ENCODE measurements at regions not wholly inside any gene's neighbourhood (a gene's known extent, or its start where the extent isn't known, plus 50 kb on each side); places are given as distances from the start of the nearest gene placed in this dataset.

- no peak for DNase-seq (ENCODE audit: low spot score)
Measured at GRCh38 chr2:41779888-41780287, 267.9 kb upstream of the PKDCC start.

DNA sequence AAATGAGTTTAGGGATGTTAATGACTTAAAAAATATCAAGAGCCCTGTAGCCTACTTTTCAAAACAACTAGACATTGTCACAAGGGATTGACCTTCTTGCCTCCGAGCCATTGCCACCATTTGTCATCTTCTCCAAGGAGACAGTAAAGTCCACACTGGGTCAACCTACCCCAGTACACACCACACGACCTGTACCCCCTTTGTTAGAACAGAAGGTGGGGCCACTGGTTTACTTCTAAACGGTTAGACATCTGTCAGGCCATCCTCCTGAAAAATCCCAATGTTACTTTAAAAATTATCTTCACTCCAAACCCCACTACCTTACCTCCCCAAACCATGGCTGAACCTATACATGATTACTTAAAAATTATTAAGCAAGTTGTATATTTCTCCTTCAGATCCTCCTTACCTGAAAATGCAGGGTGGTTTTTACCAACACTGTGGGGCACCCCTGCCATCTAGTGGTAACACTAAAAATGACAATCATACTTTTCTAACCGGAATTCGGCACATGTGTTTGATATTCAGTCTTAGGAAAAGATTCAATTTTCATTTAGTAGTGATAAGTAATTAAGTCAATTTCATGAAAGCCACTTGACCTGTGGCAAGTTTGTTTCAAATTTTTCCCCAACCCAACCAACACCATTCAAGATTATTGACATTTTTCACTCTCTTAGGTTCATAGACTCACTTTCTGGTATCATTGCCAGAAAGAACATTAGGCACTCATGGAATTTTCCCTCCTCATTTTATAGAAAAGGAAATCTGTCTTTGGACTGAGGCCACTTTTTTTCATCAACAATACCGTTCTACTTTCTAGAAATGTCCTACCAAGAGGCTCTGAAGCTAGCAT is 265.3 kb upstream of the PKDCC start:
- DNase-seq (ENCODE audit: low spot score): peak; percentile 41

DNA sequence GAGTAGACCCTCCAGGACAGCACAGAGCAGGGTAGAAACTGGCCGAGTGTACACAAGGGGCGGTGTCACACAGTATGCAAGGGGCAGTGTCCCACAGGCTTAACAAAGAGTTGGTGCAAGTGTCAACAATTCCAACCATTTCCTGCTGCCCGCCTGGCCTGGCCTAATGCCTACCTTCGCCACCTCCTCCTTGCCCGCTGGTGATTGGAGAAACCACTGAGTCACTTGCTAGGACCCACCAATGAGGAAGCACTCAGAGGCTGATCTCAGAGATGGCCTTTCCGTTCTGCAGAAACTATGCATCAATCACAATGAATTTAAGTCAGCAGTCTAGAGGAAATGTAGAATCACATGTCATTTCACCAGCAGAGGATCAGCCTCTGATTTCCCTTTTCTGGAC is 263.3 kb upstream of the PKDCC start:
- no peak for DNase-seq (ENCODE audit: low spot score)

- no peak for DNase-seq (ENCODE audit: low spot score)
Measured at GRCh38 chr2:41785251-41786022, 262.4 kb upstream of the PKDCC start.

DNA sequence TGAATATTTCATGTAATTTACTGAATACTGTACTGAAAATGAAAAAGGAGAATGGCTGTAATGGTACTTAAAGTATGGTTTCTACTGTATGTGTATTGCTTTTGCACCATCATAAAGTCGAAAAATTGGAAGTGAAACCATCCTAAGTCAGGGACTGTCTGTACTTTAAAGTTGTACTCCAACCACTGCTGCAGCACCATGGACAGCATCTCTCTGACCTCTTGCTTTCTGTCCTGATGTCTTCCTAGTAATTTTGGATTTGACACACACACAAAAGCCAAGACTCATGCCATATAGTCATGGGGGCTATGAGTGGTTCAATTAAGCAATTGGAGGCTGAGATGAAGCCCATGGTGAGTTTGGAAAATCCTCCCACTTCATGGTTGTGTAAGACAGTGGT is 256.3 kb upstream of the PKDCC start:
- peak; percentile 59 for DNase-seq (ENCODE audit: low spot score)

- DNase-seq (ENCODE audit: low spot score): no peak
Measured at GRCh38 chr2:41803361-41803760, 244.5 kb upstream of the PKDCC start.

DNA sequence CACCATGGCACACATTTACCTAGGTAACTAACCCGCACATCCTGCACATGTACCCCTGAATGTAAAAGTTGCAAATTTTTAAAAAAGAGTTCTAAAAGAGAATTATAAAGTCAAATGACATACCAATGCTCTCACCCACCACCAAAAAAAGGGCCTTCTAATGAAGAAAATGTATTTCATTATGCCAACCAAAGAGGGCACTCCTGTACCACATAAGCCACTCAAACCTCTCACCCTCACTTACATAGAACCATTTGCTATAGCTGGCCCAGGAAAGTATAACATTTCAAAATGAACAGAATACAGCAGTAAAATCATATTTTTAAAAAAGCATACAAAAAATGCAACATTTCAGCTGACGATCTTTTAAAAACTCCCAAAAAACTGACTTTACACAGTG is 241.5 kb upstream of the PKDCC start:
- DNase-seq (ENCODE audit: low spot score): no peak

DNA sequence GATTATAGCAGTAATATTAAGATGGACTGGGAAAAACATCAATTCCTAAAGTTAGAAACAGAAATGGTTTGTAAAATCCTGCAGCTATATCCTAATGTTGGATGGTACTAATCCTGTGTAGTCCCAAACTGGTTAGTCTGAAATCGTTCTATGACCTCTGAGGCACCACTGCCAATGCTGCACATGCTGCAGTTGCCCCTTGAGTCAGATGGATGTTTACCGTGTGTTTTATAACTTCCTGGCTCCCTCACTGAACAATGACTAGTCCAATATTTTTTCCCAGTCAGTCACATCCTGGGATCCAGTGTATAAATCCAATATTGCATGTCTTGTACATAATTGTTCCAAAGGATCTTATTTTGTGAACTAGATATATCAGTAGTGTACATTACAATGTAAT is 226.7 kb upstream of the PKDCC start:
- DNase-seq (ENCODE audit: low spot score): no peak

DNA sequence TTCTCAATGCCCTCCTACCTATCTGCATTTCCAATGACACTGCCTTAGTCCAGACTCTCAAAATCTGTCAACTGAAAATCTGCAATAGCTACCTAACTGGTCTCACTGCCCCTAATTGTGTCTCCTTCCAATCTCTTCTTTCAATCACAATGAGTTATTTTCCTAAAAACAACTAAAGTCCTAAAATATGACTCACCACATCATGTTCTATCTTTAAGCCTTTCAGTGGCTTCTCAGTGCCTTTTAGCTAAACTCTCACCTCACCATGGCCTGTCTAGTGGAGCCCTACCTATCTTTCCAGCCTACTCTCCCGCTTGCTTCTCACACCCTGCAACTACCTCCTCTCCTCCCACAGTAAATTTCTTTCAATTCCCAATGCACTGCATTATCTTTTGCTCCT is 220.9 kb upstream of the PKDCC start:
- no peak for DNase-seq (ENCODE audit: low spot score)

- peak; percentile 10 for DNase-seq (ENCODE audit: low spot score)
Measured at GRCh38 chr2:41827354-41827971, 220.4 kb upstream of the PKDCC start.

- no peak for DNase-seq (ENCODE audit: low spot score)
Measured at GRCh38 chr2:41828052-41828643, 219.7 kb upstream of the PKDCC start.

DNA sequence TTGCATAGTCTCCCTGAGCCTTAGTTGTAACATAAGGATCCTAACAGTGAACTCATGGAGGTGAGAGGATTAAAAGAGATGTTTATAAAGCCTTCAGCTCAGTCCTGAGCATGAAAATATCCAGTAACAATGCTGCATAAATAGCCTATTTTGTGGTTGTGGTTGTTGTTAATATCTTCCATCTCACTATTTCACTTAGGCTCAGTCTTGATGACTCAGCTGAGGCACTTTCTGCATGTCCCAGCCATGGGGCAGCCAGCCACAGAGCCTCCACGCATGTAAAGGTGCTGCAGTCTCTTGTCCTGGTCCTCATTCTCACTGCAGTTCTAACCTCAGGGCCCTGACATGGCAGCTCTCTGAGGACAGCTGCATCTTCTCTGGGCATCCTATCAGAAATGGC is 218.8 kb upstream of the PKDCC start:
- DNase-seq (ENCODE audit: low spot score): no peak

GRCh38 chr2:41830600-41830999 is 217.2 kb upstream of the PKDCC start:
- DNase-seq (ENCODE audit: low spot score): no peak

- DNase-seq (ENCODE audit: low spot score): no peak
Measured at GRCh38 chr2:41832218-41832617, 215.6 kb upstream of the PKDCC start.

DNA sequence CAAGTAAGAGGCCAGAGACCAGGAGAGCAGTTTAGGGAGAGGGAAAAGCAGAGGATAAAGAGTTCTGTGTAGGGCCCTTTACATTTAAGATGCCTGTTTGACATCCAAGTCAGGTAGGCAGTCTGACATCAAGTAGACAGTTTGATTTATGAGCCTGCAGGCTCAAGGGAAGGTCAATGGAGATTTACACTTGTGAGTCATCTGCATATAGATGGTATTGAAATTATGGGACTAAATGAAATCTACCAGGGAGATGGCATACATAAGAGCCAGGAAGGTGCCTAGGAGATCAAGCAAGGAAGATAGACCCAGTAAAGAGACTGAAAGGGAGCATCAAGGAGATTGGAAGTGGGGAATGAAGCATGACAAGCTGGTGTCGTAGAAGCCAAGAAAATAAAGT is 212.4 kb upstream of the PKDCC start:
- DNase-seq (ENCODE audit: low spot score): no peak

- DNase-seq (ENCODE audit: low spot score): peak; percentile 62
Measured at GRCh38 chr2:41836948-41837347, 210.9 kb upstream of the PKDCC start.

DNA sequence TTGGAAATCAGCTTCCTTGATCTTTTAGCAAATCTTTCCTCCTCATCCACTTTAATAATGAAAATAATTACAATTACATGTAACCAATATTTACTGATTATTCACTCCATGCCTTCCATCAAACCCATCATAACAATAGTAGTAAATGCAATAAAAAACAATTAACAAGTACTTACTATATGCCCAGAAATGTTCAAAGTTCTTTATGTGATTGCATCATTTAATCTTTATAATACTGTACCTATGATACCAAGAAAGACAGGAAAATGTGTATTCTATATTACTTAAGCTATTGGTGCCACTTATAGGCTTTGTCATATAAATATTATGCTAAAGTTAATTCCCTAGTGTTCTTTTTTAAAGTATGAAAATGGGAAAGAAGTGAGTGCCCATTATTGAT is 210.2 kb upstream of the PKDCC start:
- no peak for DNase-seq (ENCODE audit: low spot score)

GRCh38 chr2:41840702-41841551 is 206.9 kb upstream of the PKDCC start:
- peak; percentile 97 for DNase-seq (ENCODE audit: low spot score)

DNA sequence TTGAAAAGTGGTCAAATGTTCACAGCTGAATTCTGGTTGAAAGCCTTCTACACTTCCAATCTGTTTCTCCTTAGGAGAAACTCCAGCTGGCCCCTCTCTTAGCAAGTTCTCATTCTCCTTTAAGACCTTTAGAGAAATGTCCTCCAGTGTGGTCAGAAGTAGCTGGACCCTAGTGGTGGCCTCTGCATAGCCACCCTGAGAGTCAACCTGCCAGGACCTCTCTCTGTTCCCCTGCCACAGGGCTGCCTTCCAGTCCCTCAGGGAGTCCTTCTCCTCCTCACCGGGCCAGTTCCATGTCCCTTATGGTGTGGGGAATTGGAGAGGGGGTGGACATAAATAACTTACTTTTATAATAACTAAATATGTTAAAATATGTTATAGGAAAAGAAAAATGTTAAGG is 200.9 kb upstream of the PKDCC start:
- DNase-seq (ENCODE audit: low spot score): no peak

- DNase-seq (ENCODE audit: low spot score): no peak
Measured at GRCh38 chr2:41847744-41848441, 199.9 kb upstream of the PKDCC start.

DNA sequence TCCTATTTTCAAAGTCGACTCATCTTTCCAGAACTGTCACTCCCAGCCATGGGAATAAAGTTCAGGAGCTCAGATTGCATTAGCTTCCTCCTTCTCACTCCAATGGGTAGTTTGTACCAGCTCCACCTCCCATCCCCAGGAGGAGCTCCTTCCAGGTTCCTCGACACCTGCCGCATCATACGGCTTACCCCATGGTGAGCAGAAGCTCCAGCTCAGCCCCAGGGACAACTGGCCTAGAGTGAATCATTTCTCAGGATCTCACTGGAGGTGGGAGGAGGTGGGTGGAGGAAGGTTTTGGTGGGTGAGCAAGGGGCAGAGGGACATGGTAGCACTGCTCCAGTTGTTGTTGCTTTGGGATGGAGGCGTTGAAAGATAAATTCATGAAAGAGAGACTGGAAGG is 196.3 kb upstream of the PKDCC start:
- DNase-seq (ENCODE audit: low spot score): no peak
